ENCODE measurements at regions not wholly inside any gene's neighbourhood (a gene's known extent, or its start where the extent isn't known, plus 50 kb on each side); places are given as distances from the start of the nearest gene placed in this dataset.

- no peaks in the 10 kb centered on the region for H3K79me2 ChIP-seq (ENCODE audit: control insufficient read depth in 1 of 2, insufficient read depth in 2 of 2, low read length in 2 of 2)
- 100% methylated on average over 2 of the region's 2 CpGs; no CpG with 5 or more reads in 1 of the 2 experiments for WGBS, 2 experiments (ENCODE audit: extremely low coverage in 1 of 2, insufficient coverage in 1 of 2, insufficient read length in 1 of 2, insufficient replicate concordance in 2 of 2, low coverage in 1 of 2, low lambda C conversion rate in 2 of 2, missing lambda C conversion rate in 1 of 2)
- CTCF ChIA-PET (ENCODE audit: partially characterized antibody) = interaction anchor here (1.7 kb wide), 1 partner anchor 476 kb away, joined by 4 read pairs; no protein-coding TSS in a partner anchor
- H3K36me3 ChIP-seq (ENCODE audit: control insufficient read depth in 2 of 4, insufficient read depth in 4 of 4, low read length in 3 of 4) = no peaks in the 10 kb centered on the region
- no peaks in the 10 kb centered on the region for H3K4me1 ChIP-seq (replicated peaks in 1 of 4; ENCODE audit: control insufficient read depth in 3 of 4, insufficient read depth in 4 of 4, low read length in 3 of 4)
- no peaks in the 10 kb centered on the region for H3K79me1 ChIP-seq (ENCODE audit: low read depth, low read length)
- DNase-seq (ENCODE audit: low read depth in 1 of 2, low spot score in 2 of 2) = no peak
- H4K5ac ChIP-seq (ENCODE audit: insufficient read length, low read depth, low read length) = no peak overlapping the region
- H3K27me3 ChIP-seq (replicated peaks in 1 of 4; ENCODE audit: control insufficient read depth in 3 of 4, extremely low read depth in 1 of 4, insufficient read depth in 3 of 4, low read length in 3 of 4) = no peaks in the 10 kb centered on the region
- POLR2A ChIA-PET (ENCODE audit: partially characterized antibody) = interaction anchor here (0.7 kb wide), 1 partner anchor 44 kb away, joined by 3 read pairs; no protein-coding TSS in a partner anchor
- no peak overlapping the region for H2BK5ac ChIP-seq (ENCODE audit: low read depth, low read length)
- H3K9me3 ChIP-seq (ENCODE audit: insufficient read depth in 2 of 2, low read depth in 1 of 2, low read length in 1 of 2) = no peaks in the 10 kb centered on the region
- H3K4me3 ChIP-seq (ENCODE audit: extremely low read depth in 1 of 4, insufficient read depth in 2 of 4, low read depth in 3 of 4, low read length in 4 of 4) = no peak overlapping the region
- no peak overlapping the region for H4K8ac ChIP-seq (ENCODE audit: extremely low read depth, insufficient read depth, low read length)
- no peak overlapping the region for H2AFZ ChIP-seq (ENCODE audit: low read length)
- no peak for FAIRE-seq
- TF ChIP-seq GTF2F1 (IDR thresholded peaks at IDR 0.05; ENCODE audit: borderline replicate concordance, low read depth, low read length) (no peak), CHD1 (IDR thresholded peaks at IDR 0.05; ENCODE audit: low read depth, low read length) (no peak), KDM1A (IDR thresholded peaks at IDR 0.05; ENCODE audit: borderline replicate concordance, low read length) (no peak), HDAC2 (IDR thresholded peaks at IDR 0.05; ENCODE audit: borderline replicate concordance in 1 of 2, low read depth in 2 of 2, low read length in 2 of 2) (no peak), RXRA (IDR thresholded peaks at IDR 0.05; ENCODE audit: insufficient read depth, low read depth, low read length) (no peak), BACH1 (IDR thresholded peaks at IDR 0.05; ENCODE audit: low read length) (no peak), ZNF274 (IDR thresholded peaks at IDR 0.05; ENCODE audit: borderline replicate concordance, extremely low read depth, low read length) (no peak), SRF (IDR thresholded peaks at IDR 0.05; ENCODE audit: low read depth, low read length) (no peak)
- TF ChIP-seq, protein P1, sequence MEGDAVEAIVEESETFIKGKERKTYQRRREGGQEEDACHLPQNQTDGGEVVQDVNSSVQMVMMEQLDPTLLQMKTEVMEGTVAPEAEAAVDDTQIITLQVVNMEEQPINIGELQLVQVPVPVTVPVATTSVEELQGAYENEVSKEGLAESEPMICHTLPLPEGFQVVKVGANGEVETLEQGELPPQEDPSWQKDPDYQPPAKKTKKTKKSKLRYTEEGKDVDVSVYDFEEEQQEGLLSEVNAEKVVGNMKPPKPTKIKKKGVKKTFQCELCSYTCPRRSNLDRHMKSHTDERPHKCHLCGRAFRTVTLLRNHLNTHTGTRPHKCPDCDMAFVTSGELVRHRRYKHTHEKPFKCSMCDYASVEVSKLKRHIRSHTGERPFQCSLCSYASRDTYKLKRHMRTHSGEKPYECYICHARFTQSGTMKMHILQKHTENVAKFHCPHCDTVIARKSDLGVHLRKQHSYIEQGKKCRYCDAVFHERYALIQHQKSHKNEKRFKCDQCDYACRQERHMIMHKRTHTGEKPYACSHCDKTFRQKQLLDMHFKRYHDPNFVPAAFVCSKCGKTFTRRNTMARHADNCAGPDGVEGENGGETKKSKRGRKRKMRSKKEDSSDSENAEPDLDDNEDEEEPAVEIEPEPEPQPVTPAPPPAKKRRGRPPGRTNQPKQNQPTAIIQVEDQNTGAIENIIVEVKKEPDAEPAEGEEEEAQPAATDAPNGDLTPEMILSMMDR (IDR thresholded peaks at IDR 0.05; ENCODE audit: control extremely low read depth in 1 of 3, insufficient read depth in 1 of 3, low read depth in 1 of 3, low read length in 3 of 3) = no peak
- H2BK20ac ChIP-seq (ENCODE audit: low read length) = no peak overlapping the region
- H3K14ac ChIP-seq (ENCODE audit: insufficient read length) = no peak overlapping the region
- H3K18ac ChIP-seq (ENCODE audit: extremely low read depth, low read length) = no peak overlapping the region
- no peak overlapping the region for H2BK12ac ChIP-seq (ENCODE audit: low read depth, low read length)
- no peak overlapping the region for H3K4me2 ChIP-seq (ENCODE audit: insufficient read depth in 1 of 2, low read depth in 2 of 2, low read length in 2 of 2)
- H2BK120ac ChIP-seq (replicated peaks; ENCODE audit: low read depth, low read length) = no peak overlapping the region
- H2BK15ac ChIP-seq (ENCODE audit: low read length) = no peak overlapping the region
- H3K27ac ChIP-seq (ENCODE audit: low read depth, low read length) = no peak overlapping the region
- H4K20me1 ChIP-seq (replicated peaks in 1 of 2; ENCODE audit: control insufficient read depth in 1 of 2, insufficient read depth in 2 of 2, low read length in 2 of 2) = no peaks in the 10 kb centered on the region
- no peak overlapping the region for H3K9ac ChIP-seq (replicated peaks in 1 of 4; ENCODE audit: extremely low read depth in 1 of 4, low read depth in 3 of 4, low read length in 3 of 4)
- no peak overlapping the region for H4K91ac ChIP-seq (replicated peaks; ENCODE audit: insufficient read length, low read length)
- H3K23ac ChIP-seq (ENCODE audit: insufficient read length) = no peak overlapping the region
- no peak overlapping the region for H2AK5ac ChIP-seq (ENCODE audit: low read depth, low read length)
- no peak overlapping the region for H3K4ac ChIP-seq (replicated peaks; ENCODE audit: insufficient read length, low read depth, low read length)
- no peak overlapping the region for H3K56ac ChIP-seq (replicated peaks; ENCODE audit: insufficient read length, low read depth, low read length)
- H3K23me2 ChIP-seq (ENCODE audit: low read depth, low read length) = no peaks in the 10 kb centered on the region
Measured at GRCh38 chr10:107727767-107728317, 563.3 kb upstream of the SORCS1 start.
